HCT116 (cell line): ENCODE measurements at regions not wholly inside any gene's neighbourhood (a gene's known extent, or its start where the extent isn't known, plus 50 kb on each side); places are given as distances from the start of the nearest gene placed in this dataset.

Experiments used
- ATAC-seq: fragments of 200-7000 bp; cut with Tn5 transposase; 2 replicates; pipeline ENCODE4 v1.9.1; 2020; ENCODE audit warnings: mild to moderate bottlenecking, moderate library complexity
- BruUV-seq: library from RNA; stranded (reverse); fragments of 400-500 nt; replicated peaks from 2 replicates; lab custom pipeline; 2021; lab: Mats Ljungman, UMichigan
- CTCF ChIA-PET: fragments of 300-600 bp; sonication (Branson Sonifier 250); formaldehyde crosslinking; loops from one replicate; lab custom pipeline; 2021; ENCODE audit warnings: antibody characterized with exemption; lab: Charles Lee
- POLR2A ChIA-PET: fragments of 300-600, 350-600 bp; sonication (Branson Sonifier 250); formaldehyde crosslinking; loops from one replicate; lab custom pipeline; 2021; ENCODE audit warnings: antibody characterized with exemption; lab: Charles Lee
- RAD21 ChIA-PET, 2 experiments: fragments of 300-600 bp; sonication (Branson Sonifier 250); formaldehyde crosslinking; loops; one replicate each; lab custom pipeline; 2023; ENCODE audit warnings: low total read pairs in 2 of 2; ENCODE audit not compliant: uncharacterized antibody in 2 of 2, unreplicated experiment in 2 of 2, low non-redundant PET in 1 of 2; lab: Charles Lee
- DNase-seq: peaks from one replicate; pipeline ENCODE4 v3.0.0-alpha.2; 2010; ENCODE audit warnings: low read depth, low spot score
- H2AFZ ChIP-seq: fragments of 200-600 bp; shearing (Covaris generic), sonication (generic); 2 replicates; pipeline ENCODE4 v1.6.1; 2017; ENCODE audit warnings: low read depth, mixed run types, mixed read lengths, antibody characterized with exemption, low read length; ENCODE audit not compliant: poor library complexity, severe bottlenecking
- H3K27ac ChIP-seq: 2 replicates; pipeline ENCODE4 v1.5.1; 2012; ENCODE audit warnings: low read depth, low read length
- H3K27me3 ChIP-seq: fragments of 200-600 bp; sonication (generic); 2 replicates; pipeline ENCODE4 v1.6.1; 2016; ENCODE audit warnings: mixed run types, low read length, mixed read lengths; ENCODE audit not compliant: insufficient read depth
- H3K36me3 ChIP-seq, 2 experiments: fragments of 200-500 bp in 1 of 2; fragments of 200-600 bp in 1 of 2; sonication (Bioruptor generic) in 1 of 2; sonication (generic) in 1 of 2; 2 replicates each; pipeline versions ENCODE4 v1.5.1 to v1.6.1; 2014 to 2016; ENCODE audit warnings: low read length in 2 of 2, inconsistent platforms in 1 of 2, mixed read lengths in 1 of 2, mixed run types in 1 of 2; ENCODE audit not compliant: insufficient read depth in 2 of 2, control insufficient read depth in 1 of 2
- H3K4me1 ChIP-seq, 2 experiments: fragments of 200-600 bp in 1 of 2; sonication (generic) in 1 of 2; 2 replicates each; pipeline versions ENCODE4 v1.5.1 to v1.6.1; 2012 to 2017; ENCODE audit warnings: low read length in 2 of 2, inconsistent platforms in 1 of 2, mild to moderate bottlenecking in 1 of 2, mixed read lengths in 1 of 2, mixed run types in 1 of 2, moderate library complexity in 1 of 2; ENCODE audit not compliant: insufficient read depth in 2 of 2, control insufficient read depth in 1 of 2
- H3K4me2 ChIP-seq: fragments of 200-600 bp; sonication (generic); 2 replicates; pipeline ENCODE4 v1.6.1; 2017; ENCODE audit warnings: mixed run types, low read length, mixed read lengths
- H3K4me3 ChIP-seq, 2 experiments: fragments of 200-600 bp in 1 of 2; sonication (generic) in 1 of 2; replicated peaks in 1 of 2; 2 replicates each; pipeline ENCODE4 v1.5.1; 2011 to 2016; ENCODE audit warnings: low read length in 2 of 2, control low read depth in 1 of 2, low read depth in 1 of 2, mild to moderate bottlenecking in 1 of 2, mixed read lengths in 1 of 2, mixed run types in 1 of 2
- H3K79me2 ChIP-seq: fragments of 200-600 bp; sonication (generic); 2 replicates; pipeline ENCODE4 v1.6.1; 2017; ENCODE audit warnings: mild to moderate bottlenecking, mixed run types, low read length, moderate library complexity, mixed read lengths; ENCODE audit not compliant: insufficient read depth
- H3K9ac ChIP-seq: fragments of 200-600 bp; sonication (generic); 2 replicates; pipeline ENCODE4 v1.6.1; 2016; ENCODE audit warnings: low read length, mixed read lengths
- H3K9me2 ChIP-seq: fragments of 200-600 bp; sonication (generic), shearing (Covaris generic); 2 replicates; pipeline ENCODE4 v1.6.1; 2017; ENCODE audit warnings: mixed run types, mild to moderate bottlenecking, moderate library complexity; ENCODE audit not compliant: insufficient read depth
- H3K9me3 ChIP-seq, 2 experiments: fragments of 200-500 bp in 1 of 2; fragments of 200-600 bp in 1 of 2; sonication (Bioruptor generic) in 1 of 2; sonication (generic) in 1 of 2; 2 replicates each; pipeline ENCODE4 v1.6.1; 2014 to 2017; ENCODE audit warnings: low read length in 2 of 2, mixed read lengths in 2 of 2, inconsistent platforms in 1 of 2, low read depth in 1 of 2, mild to moderate bottlenecking in 1 of 2, mixed run types in 1 of 2, moderate library complexity in 1 of 2; ENCODE audit not compliant: control insufficient read depth in 1 of 2, insufficient read depth in 1 of 2
- H4K20me1 ChIP-seq: fragments of 200-600 bp; sonication (generic), shearing (Covaris generic); 2 replicates; pipeline ENCODE4 v1.6.1; 2017; ENCODE audit warnings: mixed run types, mild to moderate bottlenecking, moderate library complexity; ENCODE audit not compliant: insufficient read depth
- EGR1 ChIP-seq: IDR thresholded peaks from 2 replicates; pipeline ENCODE4 v1.6.1; 2012; ENCODE audit warnings: low read depth
- FOSL1 ChIP-seq: IDR thresholded peaks from 2 replicates; pipeline ENCODE4 v1.6.1; 2012; ENCODE audit warnings: low read depth
- JUND ChIP-seq: IDR thresholded peaks from 2 replicates; pipeline ENCODE4 v1.6.1; 2012
- REST ChIP-seq: IDR thresholded peaks from 2 replicates; pipeline ENCODE4 v1.6.1; 2012; ENCODE audit warnings: low read depth
- SP1 ChIP-seq: IDR thresholded peaks from 2 replicates; pipeline ENCODE4 v1.6.1; 2012; ENCODE audit warnings: low read depth
- SRF ChIP-seq: IDR thresholded peaks from 2 replicates; pipeline ENCODE4 v1.6.1; 2012; ENCODE audit warnings: low read depth
- YY1 ChIP-seq: IDR thresholded peaks from 2 replicates; pipeline ENCODE4 v1.6.1; 2011; ENCODE audit warnings: low read length, low read depth, moderate library complexity, mild to moderate bottlenecking; ENCODE audit not compliant: insufficient replicate concordance; ENCODE audit errors: extremely low read depth
- ZNF274 ChIP-seq: fragments of 200-500 bp; sonication (Bioruptor generic); IDR thresholded peaks from 2 replicates; pipeline ENCODE4 v1.6.1; 2014; ENCODE audit warnings: mild to moderate bottlenecking, low read depth, low read length, inconsistent platforms
- intact Hi-C: fragments of 100-400 bp; cut with micrococcal nuclease; formaldehyde crosslinking; loops from 2 replicates; pipeline ENCODE4 v1.10.0; 2022

- H4K20me1 ChIP-seq, result no peaks in the 10 kb centered on the region
- intact Hi-C loops, result no loop called here
Measured at GRCh38 chr5:6187501-6187900, 190.8 kb downstream of the MED10 start.

More at GRCh38 chr5:6187501-6187900, 190.8 kb downstream of the MED10 start:
- no TSS peak for BruUV-seq
- H3K4me2 ChIP-seq, result no peak overlapping the region
- RAD21 ChIA-PET, result no interaction called here
- CTCF ChIA-PET, result no interaction called here
- no peak for ATAC-seq
- TF ChIP-seq YY1 (no peak), ZNF274 (no peak), EGR1 (no peak), JUND (no peak), REST (no peak), SRF (no peak), FOSL1 (no peak), SP1 (no peak)
- H3K27ac ChIP-seq, result no peak overlapping the region
- H3K9me3 ChIP-seq, result no peaks in the 10 kb centered on the region
- POLR2A ChIA-PET, result no interaction called here
- no peak for DNase-seq
- no peaks in the 10 kb centered on the region; the same call in 1 of the 2 replicates for H3K27me3 ChIP-seq
- H3K36me3 ChIP-seq, result no peaks in the 10 kb centered on the region
- H2AFZ ChIP-seq, result no peak overlapping the region
- no peaks in the 10 kb centered on the region for H3K79me2 ChIP-seq
- no peaks in the 10 kb centered on the region for H3K9me2 ChIP-seq
- H3K9ac ChIP-seq, result no peak overlapping the region
- H3K4me3 ChIP-seq, result no peak overlapping the region
- H3K4me1 ChIP-seq, result no peaks in the 10 kb centered on the region
